ENCODE measurements at regions not wholly inside any gene's neighbourhood (a gene's known extent, or its start where the extent isn't known, plus 50 kb on each side); places are given as distances from the start of the nearest gene placed in this dataset.

DNA sequence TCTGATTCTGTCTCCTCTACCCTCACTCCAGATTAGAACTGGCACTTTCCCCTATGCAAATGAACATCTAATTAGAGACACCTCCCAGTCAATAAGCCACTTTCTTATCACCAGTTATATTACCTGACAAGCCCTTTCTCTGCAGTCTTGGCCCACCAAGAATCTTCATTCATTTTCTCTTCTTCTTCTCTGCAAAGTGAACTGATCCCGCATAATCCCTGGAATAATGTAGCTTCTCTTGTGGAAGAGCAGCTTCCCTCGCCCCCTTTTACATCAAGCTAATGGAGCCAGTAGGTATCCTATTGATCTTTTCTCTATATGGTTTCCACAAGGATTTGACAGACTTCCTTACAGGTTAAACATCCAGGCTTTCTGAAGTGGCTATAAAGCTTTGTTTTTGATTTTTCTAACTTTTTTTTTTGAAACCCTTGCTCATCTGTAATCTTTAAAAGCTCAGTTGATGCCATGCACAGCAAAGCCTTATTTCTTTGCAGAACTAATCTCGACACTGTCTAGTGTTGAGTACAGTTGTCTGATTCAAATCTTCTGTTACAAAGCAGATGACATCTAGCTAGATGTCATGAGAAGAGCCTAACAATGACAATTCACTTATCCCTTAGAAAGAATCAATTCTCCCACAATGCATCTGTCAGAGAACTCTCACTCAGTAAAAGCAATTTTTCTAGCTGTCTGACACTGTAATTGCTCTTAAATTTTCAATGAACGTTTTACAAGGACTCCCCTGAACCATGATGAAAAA lies 281.4 kb downstream of the ISL1 start:
- no peak overlapping the region for H2AFZ ChIP-seq (ENCODE audit: low read depth, low read length)
- H4K8ac ChIP-seq (ENCODE audit: low read length) = no peak overlapping the region
- DNase-seq = no peak
- 91% methylated on average over 3 of the region's 4 CpGs for WGBS
- no peak overlapping the region for H3K23ac ChIP-seq (ENCODE audit: low read length in 2 of 2)
- H3K27ac ChIP-seq (ENCODE audit: low read length, poor library complexity, severe bottlenecking) = no peak overlapping the region
- H3K4me2 ChIP-seq (ENCODE audit: low read length, poor library complexity, severe bottlenecking) = no peak overlapping the region
- H3K18ac ChIP-seq (ENCODE audit: low read depth in 1 of 2, low read length in 2 of 2) = no peak overlapping the region
- no peaks in the 10 kb centered on the region for H3K27me3 ChIP-seq (ENCODE audit: control insufficient read depth in 1 of 2, insufficient read depth in 1 of 2, low read length in 2 of 2)
- no peak overlapping the region for H3K9ac ChIP-seq (ENCODE audit: low read length)
- no peak overlapping the region for H2AK5ac ChIP-seq (ENCODE audit: low read length, severe bottlenecking)
- H3K36me3 ChIP-seq (ENCODE audit: control insufficient read depth in 1 of 2, insufficient read depth in 2 of 2, low read depth in 1 of 2, low read length in 2 of 2) = no peaks in the 10 kb centered on the region
- H2BK15ac ChIP-seq (ENCODE audit: low read depth, poor library complexity, severe bottlenecking) = no peak overlapping the region
- H4K91ac ChIP-seq (ENCODE audit: low read length) = no peak overlapping the region
- no peak overlapping the region for H2BK120ac ChIP-seq (ENCODE audit: low read depth, low read length)
- H3K14ac ChIP-seq (ENCODE audit: low read length in 2 of 2) = no peak overlapping the region
- H2BK5ac ChIP-seq (ENCODE audit: low read depth, low read length, poor library complexity, severe bottlenecking) = no peak overlapping the region
- H3K4me3 ChIP-seq (ENCODE audit: insufficient read depth in 1 of 2, low read depth in 1 of 2, low read length in 2 of 2) = no peak overlapping the region
- H3K9me3 ChIP-seq (ENCODE audit: control insufficient read depth, low read length) = no peaks in the 10 kb centered on the region
- no peak overlapping the region for H3K4ac ChIP-seq (ENCODE audit: low read depth in 1 of 2, low read length in 2 of 2)
- H3K79me1 ChIP-seq (replicated peaks; ENCODE audit: low read length, poor library complexity, severe bottlenecking) = no peaks in the 10 kb centered on the region
- H3K4me1 ChIP-seq (ENCODE audit: control insufficient read depth, insufficient read depth, low read depth, low read length) = no peaks in the 10 kb centered on the region
- H2BK12ac ChIP-seq (ENCODE audit: low read length in 2 of 2) = no peak overlapping the region

DNA sequence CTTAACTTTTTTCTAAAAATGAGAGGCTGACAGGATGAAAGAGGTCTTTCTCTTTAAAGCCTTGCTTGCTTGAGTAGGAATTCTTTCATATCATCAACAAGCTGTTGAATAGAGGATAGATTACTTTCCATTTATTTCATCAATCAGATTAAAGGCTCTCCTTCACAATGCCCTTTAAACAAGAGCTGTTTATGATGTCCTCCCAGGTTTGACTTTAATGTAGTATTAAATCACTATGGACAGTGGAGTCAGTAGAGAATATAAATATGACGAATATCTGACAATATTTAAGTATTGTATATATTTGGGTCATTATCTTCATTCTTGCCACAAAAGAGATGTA lies 282.0 kb downstream of the ISL1 start:
- H2BK15ac ChIP-seq (ENCODE audit: low read depth, poor library complexity, severe bottlenecking) = no peak overlapping the region
- H3K23ac ChIP-seq (ENCODE audit: low read length in 2 of 2) = no peak overlapping the region
- H3K9me3 ChIP-seq (ENCODE audit: control insufficient read depth, low read length) = no peaks in the 10 kb centered on the region
- H2AK5ac ChIP-seq (ENCODE audit: low read length, severe bottlenecking) = no peak overlapping the region
- H3K27ac ChIP-seq (ENCODE audit: low read length, poor library complexity, severe bottlenecking) = no peak overlapping the region
- no CpG with 5 or more reads among the region's 1 CpG for WGBS
- H3K4me1 ChIP-seq (ENCODE audit: control insufficient read depth, insufficient read depth, low read depth, low read length) = no peaks in the 10 kb centered on the region
- no peaks in the 10 kb centered on the region for H3K36me3 ChIP-seq (ENCODE audit: control insufficient read depth in 1 of 2, insufficient read depth in 2 of 2, low read depth in 1 of 2, low read length in 2 of 2)
- H2BK5ac ChIP-seq (ENCODE audit: low read depth, low read length, poor library complexity, severe bottlenecking) = no peak overlapping the region
- H3K4me2 ChIP-seq (ENCODE audit: low read length, poor library complexity, severe bottlenecking) = no peak overlapping the region
- H4K8ac ChIP-seq (ENCODE audit: low read length) = no peak overlapping the region
- H2AFZ ChIP-seq (ENCODE audit: low read depth, low read length) = no peak overlapping the region
- H3K79me1 ChIP-seq (replicated peaks; ENCODE audit: low read length, poor library complexity, severe bottlenecking) = no peaks in the 10 kb centered on the region
- H3K4me3 ChIP-seq (ENCODE audit: insufficient read depth in 1 of 2, low read depth in 1 of 2, low read length in 2 of 2) = no peak overlapping the region
- no peaks in the 10 kb centered on the region for H3K27me3 ChIP-seq (ENCODE audit: control insufficient read depth in 1 of 2, insufficient read depth in 1 of 2, low read length in 2 of 2)
- DNase-seq = no peak
- H2BK120ac ChIP-seq (ENCODE audit: low read depth, low read length) = no peak overlapping the region
- no peak overlapping the region for H4K91ac ChIP-seq (ENCODE audit: low read length)
- H3K4ac ChIP-seq (ENCODE audit: low read depth in 1 of 2, low read length in 2 of 2) = no peak overlapping the region
- H3K14ac ChIP-seq (ENCODE audit: low read length in 2 of 2) = no peak overlapping the region
- H3K18ac ChIP-seq (ENCODE audit: low read depth in 1 of 2, low read length in 2 of 2) = no peak overlapping the region
- H3K9ac ChIP-seq (ENCODE audit: low read length) = no peak overlapping the region
- no peak overlapping the region for H2BK12ac ChIP-seq (ENCODE audit: low read length in 2 of 2)

DNA sequence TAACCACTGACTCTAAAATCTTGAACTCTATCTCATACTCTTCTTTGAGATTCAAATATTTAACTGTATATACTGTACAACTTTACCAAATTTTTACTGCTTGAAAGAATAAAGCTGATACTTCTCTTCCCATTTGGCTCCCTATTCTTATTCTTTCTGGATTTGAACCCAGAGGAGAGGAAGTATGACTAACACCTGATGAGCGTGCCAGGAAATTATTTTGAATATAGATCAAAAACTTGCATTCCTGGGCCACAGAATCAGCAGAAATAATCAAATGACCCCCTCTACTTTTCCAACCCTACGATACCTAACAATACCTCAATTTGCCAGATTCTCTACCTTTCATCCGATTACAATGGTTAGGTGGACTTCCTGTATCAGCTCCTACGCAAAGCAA lies 285.8 kb downstream of the ISL1 start:
- no peak overlapping the region for H2AK5ac ChIP-seq (ENCODE audit: low read length, severe bottlenecking)
- DNase-seq = no peak
- no peak overlapping the region for H3K23ac ChIP-seq (ENCODE audit: low read length in 2 of 2)
- H3K36me3 ChIP-seq (ENCODE audit: control insufficient read depth in 1 of 2, insufficient read depth in 2 of 2, low read depth in 1 of 2, low read length in 2 of 2) = no peaks in the 10 kb centered on the region
- H4K91ac ChIP-seq (ENCODE audit: low read length) = no peak overlapping the region
- H3K27ac ChIP-seq (ENCODE audit: low read length, poor library complexity, severe bottlenecking) = no peak overlapping the region
- no peak overlapping the region for H3K4me3 ChIP-seq (ENCODE audit: insufficient read depth in 1 of 2, low read depth in 1 of 2, low read length in 2 of 2)
- no peaks in the 10 kb centered on the region for H3K4me1 ChIP-seq (ENCODE audit: control insufficient read depth, insufficient read depth, low read depth, low read length)
- no peak overlapping the region for H3K14ac ChIP-seq (ENCODE audit: low read length in 2 of 2)
- no peak overlapping the region for H2BK15ac ChIP-seq (ENCODE audit: low read depth, poor library complexity, severe bottlenecking)
- H2AFZ ChIP-seq (ENCODE audit: low read depth, low read length) = no peak overlapping the region
- H3K4me2 ChIP-seq (ENCODE audit: low read length, poor library complexity, severe bottlenecking) = no peak overlapping the region
- no peak overlapping the region for H3K4ac ChIP-seq (ENCODE audit: low read depth in 1 of 2, low read length in 2 of 2)
- no peaks in the 10 kb centered on the region for H3K9me3 ChIP-seq (ENCODE audit: control insufficient read depth, low read length)
- no peak overlapping the region for H4K8ac ChIP-seq (ENCODE audit: low read length)
- no peak overlapping the region for H2BK120ac ChIP-seq (ENCODE audit: low read depth, low read length)
- no peak overlapping the region for H3K18ac ChIP-seq (ENCODE audit: low read depth in 1 of 2, low read length in 2 of 2)
- WGBS = 88% methylated on average over 4 of the region's 4 CpGs
- no peak overlapping the region for H2BK12ac ChIP-seq (ENCODE audit: low read length in 2 of 2)
- H3K27me3 ChIP-seq (ENCODE audit: control insufficient read depth in 1 of 2, insufficient read depth in 1 of 2, low read length in 2 of 2) = no peaks in the 10 kb centered on the region
- H2BK5ac ChIP-seq (ENCODE audit: low read depth, low read length, poor library complexity, severe bottlenecking) = no peak overlapping the region
- H3K79me1 ChIP-seq (replicated peaks; ENCODE audit: low read length, poor library complexity, severe bottlenecking) = no peaks in the 10 kb centered on the region
- H3K9ac ChIP-seq (ENCODE audit: low read length) = no peak overlapping the region

DNA sequence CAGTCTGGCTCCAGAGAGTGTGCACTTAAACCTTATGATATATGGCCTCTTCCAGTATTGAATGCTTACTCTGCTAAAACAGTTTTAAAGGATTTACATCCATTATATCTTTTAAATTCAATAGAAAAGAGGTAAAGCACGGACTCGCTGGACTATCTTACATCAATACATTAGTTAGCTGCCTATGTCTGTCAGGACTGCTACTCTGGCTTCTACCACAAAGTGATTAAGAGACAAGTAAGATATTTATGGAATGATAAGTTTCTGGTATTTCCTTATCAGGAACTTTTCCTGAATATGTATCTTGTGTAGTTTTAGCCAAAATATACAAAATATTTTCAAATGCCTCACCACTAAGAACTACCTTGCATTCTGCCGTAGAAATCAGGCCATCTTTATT lies 295.1 kb downstream of the ISL1 start:
- H2BK12ac ChIP-seq (ENCODE audit: low read length in 2 of 2) = no peak overlapping the region
- H3K4me1 ChIP-seq (ENCODE audit: control insufficient read depth, insufficient read depth, low read depth, low read length) = no peaks in the 10 kb centered on the region
- no peak overlapping the region for H3K14ac ChIP-seq (ENCODE audit: low read length in 2 of 2)
- no peaks in the 10 kb centered on the region for H3K79me1 ChIP-seq (replicated peaks; ENCODE audit: low read length, poor library complexity, severe bottlenecking)
- no peak overlapping the region for H4K8ac ChIP-seq (ENCODE audit: low read length)
- H3K4me3 ChIP-seq (ENCODE audit: insufficient read depth in 1 of 2, low read depth in 1 of 2, low read length in 2 of 2) = no peak overlapping the region
- 86% methylated on average over 2 of the region's 3 CpGs for WGBS
- no peak overlapping the region for H4K91ac ChIP-seq (ENCODE audit: low read length)
- H3K27me3 ChIP-seq (ENCODE audit: control insufficient read depth in 1 of 2, insufficient read depth in 1 of 2, low read length in 2 of 2) = no peaks in the 10 kb centered on the region
- H2BK15ac ChIP-seq (ENCODE audit: low read depth, poor library complexity, severe bottlenecking) = no peak overlapping the region
- no peak overlapping the region for H3K18ac ChIP-seq (ENCODE audit: low read depth in 1 of 2, low read length in 2 of 2)
- H3K23ac ChIP-seq (ENCODE audit: low read length in 2 of 2) = no peak overlapping the region
- no peak overlapping the region for H3K9ac ChIP-seq (ENCODE audit: low read length)
- no peaks in the 10 kb centered on the region for H3K9me3 ChIP-seq (ENCODE audit: control insufficient read depth, low read length)
- no peak for DNase-seq
- no peak overlapping the region for H3K4me2 ChIP-seq (ENCODE audit: low read length, poor library complexity, severe bottlenecking)
- H3K36me3 ChIP-seq (ENCODE audit: control insufficient read depth in 1 of 2, insufficient read depth in 2 of 2, low read depth in 1 of 2, low read length in 2 of 2) = no peaks in the 10 kb centered on the region
- no peak overlapping the region for H3K27ac ChIP-seq (ENCODE audit: low read length, poor library complexity, severe bottlenecking)
- H2AK5ac ChIP-seq (ENCODE audit: low read length, severe bottlenecking) = no peak overlapping the region
- H3K4ac ChIP-seq (ENCODE audit: low read depth in 1 of 2, low read length in 2 of 2) = no peak overlapping the region
- no peak overlapping the region for H2AFZ ChIP-seq (ENCODE audit: low read depth, low read length)
- H2BK5ac ChIP-seq (ENCODE audit: low read depth, low read length, poor library complexity, severe bottlenecking) = no peak overlapping the region
- H2BK120ac ChIP-seq (ENCODE audit: low read depth, low read length) = no peak overlapping the region

Measured in mesenchymal stem cell (in vitro differentiated cells and primary cell).